GM06990 (cell line): ENCODE measurements at regions not wholly inside any gene's neighbourhood (a gene's known extent, or its start where the extent isn't known, plus 50 kb on each side); places are given as distances from the start of the nearest gene placed in this dataset.

Source experiments
- DNase-seq: peaks from one replicate; pipeline ENCODE4 v3.0.0-alpha.2; 2011; ENCODE audit not compliant: insufficient read length; ENCODE audit errors: extremely low read depth
- H3K27me3 ChIP-seq: replicated peaks from 2 replicates; pipeline ENCODE4 v1.6.0; 2011; ENCODE audit warnings: low read length; ENCODE audit not compliant: control insufficient read depth, insufficient read depth
- H3K36me3 ChIP-seq: 2 replicates; pipeline ENCODE4 v1.5.1; 2011; ENCODE audit warnings: low read length; ENCODE audit not compliant: control insufficient read depth, insufficient read depth
- H3K4me3 ChIP-seq: replicated peaks from 2 replicates; pipeline ENCODE4 v1.5.1; 2011; ENCODE audit warnings: low read depth, mild to moderate bottlenecking, control low read depth, low read length
- TF ChIP-seq, protein P1 (sequence below): IDR thresholded peaks from 2 replicates; pipeline ENCODE4 v1.5.1; 2011; ENCODE audit warnings: low read length, control low read depth, mild to moderate bottlenecking, inconsistent platforms; ENCODE audit not compliant: insufficient read depth, poor library complexity, severe bottlenecking

DNA sequence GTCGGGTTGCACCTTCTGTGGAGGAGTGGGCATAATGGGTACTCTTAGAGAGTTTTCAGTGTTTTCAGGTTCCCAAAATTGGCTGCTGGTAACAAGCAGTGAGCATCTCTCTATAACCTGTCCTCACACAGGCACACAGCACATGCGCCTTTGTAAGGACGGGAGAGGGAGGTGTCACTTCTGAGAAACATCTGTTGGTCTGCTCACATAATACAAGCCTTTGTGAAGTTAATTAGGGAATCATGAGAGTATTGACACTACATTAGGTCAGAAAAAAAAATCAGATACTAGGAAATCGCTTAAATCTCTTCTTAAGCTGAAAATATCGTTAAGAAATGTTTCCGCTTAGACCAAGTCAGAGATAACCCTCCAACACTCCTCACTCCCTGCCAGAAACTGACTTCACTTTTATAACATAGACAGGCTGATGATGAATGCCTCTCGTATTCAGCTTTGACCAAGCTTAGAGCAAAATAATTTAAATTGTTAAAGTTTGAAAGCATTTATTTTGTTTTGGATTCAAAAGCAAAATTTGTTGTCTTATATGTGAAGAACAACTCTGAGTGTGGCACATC lies 769.7 kb downstream of the TNS3 start:
- Histone ChIP-seq H3K4me3 (no peak overlapping the region), H3K27me3 (no peaks in the 10 kb centered on the region), H3K36me3 (no peaks in the 10 kb centered on the region)
- no peak for DNase-seq
- TF ChIP-seq, protein P1, sequence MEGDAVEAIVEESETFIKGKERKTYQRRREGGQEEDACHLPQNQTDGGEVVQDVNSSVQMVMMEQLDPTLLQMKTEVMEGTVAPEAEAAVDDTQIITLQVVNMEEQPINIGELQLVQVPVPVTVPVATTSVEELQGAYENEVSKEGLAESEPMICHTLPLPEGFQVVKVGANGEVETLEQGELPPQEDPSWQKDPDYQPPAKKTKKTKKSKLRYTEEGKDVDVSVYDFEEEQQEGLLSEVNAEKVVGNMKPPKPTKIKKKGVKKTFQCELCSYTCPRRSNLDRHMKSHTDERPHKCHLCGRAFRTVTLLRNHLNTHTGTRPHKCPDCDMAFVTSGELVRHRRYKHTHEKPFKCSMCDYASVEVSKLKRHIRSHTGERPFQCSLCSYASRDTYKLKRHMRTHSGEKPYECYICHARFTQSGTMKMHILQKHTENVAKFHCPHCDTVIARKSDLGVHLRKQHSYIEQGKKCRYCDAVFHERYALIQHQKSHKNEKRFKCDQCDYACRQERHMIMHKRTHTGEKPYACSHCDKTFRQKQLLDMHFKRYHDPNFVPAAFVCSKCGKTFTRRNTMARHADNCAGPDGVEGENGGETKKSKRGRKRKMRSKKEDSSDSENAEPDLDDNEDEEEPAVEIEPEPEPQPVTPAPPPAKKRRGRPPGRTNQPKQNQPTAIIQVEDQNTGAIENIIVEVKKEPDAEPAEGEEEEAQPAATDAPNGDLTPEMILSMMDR = no peak

DNA sequence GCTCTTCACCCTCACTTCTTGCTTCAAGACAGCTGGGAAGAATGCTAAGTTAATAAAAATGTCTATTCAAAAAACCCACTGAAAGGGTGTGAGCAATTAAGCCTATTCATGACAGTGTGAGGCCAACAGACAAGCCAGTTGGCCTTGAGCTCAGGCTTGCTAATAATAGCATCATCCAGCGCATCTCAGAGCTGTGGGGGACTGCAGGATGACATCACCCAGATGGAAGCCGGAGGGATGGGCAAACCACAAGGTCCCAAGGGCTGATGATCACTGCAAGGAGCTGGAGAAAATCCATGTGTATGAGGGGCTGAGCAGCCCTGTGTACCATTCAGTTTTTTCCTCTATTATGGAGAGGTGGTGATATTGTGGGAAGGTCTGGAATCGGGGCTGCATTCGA lies 770.4 kb downstream of the TNS3 start:
- TF ChIP-seq, protein P1 = no peak
- no peak for DNase-seq

DNA sequence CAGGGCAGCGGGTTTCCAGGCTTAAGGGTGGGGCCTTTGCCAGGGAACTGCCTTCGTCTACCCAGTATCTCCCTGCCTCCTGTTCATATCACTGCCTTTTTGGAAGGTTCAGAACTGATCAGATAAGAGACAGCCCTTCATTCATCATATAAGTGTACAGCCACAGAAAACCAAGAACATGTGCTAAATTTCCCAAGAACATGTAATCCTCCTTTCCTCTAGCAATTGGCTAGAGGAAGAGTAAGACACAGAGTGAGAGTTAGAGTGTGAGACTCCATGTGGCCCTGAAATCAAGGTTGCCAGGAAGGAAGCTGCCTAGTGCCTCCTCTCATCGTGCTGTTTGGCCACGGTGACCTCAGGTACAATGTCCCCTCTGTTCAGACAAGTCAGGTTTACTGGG lies 770.9 kb downstream of the TNS3 start:
- H3K27me3 ChIP-seq = no peaks in the 10 kb centered on the region
- no peak overlapping the region for H3K4me3 ChIP-seq
- TF ChIP-seq, protein P1 = no peak
- no peak for DNase-seq
- no peaks in the 10 kb centered on the region for H3K36me3 ChIP-seq

More for the DNA sequence above, 770.4 kb downstream of the TNS3 start:
- H3K27me3 ChIP-seq = no peaks in the 10 kb centered on the region
- H3K36me3 ChIP-seq = no peaks in the 10 kb centered on the region
- H3K4me3 ChIP-seq = no peak overlapping the region

DNA sequence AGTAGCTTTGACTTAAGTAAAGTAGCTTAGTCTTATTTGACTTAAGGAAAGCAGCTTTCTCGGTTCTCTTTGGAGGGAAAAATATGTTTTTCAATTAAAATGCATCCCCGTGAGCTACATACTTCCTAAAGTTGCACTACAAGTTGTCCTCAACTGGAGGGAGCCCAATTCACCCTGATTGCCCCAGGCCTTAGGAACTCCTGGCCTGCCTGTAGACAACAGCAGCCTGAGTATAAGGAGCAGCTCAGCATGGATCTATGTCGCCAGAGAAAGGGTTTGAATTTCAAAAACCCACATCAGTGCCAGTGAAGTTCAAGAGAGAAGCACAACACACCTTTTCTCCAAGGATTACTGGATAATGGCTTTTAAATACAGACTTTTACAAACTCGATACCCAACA lies 772.0 kb downstream of the TNS3 start:
- no peaks in the 10 kb centered on the region for H3K36me3 ChIP-seq

DNA sequence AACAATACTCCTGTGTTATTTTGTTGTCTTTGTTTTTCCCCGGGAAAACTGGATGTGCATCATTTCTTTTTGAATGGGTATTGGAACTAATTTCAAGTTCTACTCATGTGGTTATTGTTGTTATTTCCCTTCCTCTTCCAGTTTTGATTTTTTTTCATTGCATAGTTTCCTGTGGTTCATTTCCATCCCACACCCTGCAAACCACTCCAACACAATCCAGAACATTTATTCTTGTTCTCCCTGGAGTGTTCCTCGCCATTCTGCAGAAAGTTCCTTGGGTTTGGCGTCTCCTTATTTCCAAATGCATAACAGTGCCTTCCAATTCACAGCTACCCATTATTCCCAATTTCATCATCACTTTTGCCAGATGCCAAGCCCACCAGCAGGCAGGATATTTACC lies 775.1 kb downstream of the TNS3 start:
- Histone ChIP-seq H3K36me3 (no peaks in the 10 kb centered on the region), H3K4me3 (no peak overlapping the region), H3K27me3 (no peaks in the 10 kb centered on the region)
- TF ChIP-seq, protein P1 = no peak
- no peak for DNase-seq

More for the DNA sequence above, 772.0 kb downstream of the TNS3 start:
- TF ChIP-seq, protein P1 = no peak
- Histone ChIP-seq H3K4me3 (no peak overlapping the region), H3K27me3 (no peaks in the 10 kb centered on the region)
- no peak for DNase-seq

DNA sequence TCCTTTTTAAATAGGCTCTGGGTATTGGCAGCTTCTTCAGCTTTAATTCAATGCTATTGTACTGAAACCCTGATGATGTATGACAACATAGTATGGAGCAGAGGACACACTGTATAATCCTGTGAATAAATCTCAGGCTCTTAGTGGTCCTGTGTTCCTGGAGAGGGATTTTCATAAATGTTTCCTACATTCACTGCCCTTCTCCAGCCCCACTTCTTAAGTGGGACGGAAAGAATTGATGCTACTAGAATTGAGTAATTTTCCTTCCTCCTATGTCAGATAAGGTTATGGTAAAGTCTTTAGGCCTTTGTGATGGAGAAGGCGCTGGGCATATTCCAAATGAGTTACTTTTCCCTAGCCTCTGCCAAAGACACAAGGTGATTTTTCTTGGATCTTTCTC lies 779.4 kb downstream of the TNS3 start:
- Histone ChIP-seq H3K4me3 (no peak overlapping the region), H3K36me3 (no peaks in the 10 kb centered on the region), H3K27me3 (no peaks in the 10 kb centered on the region)
- DNase-seq = no peak
- TF ChIP-seq, protein P1 = no peak
